OCI-LY7 (cell line): ENCODE measurements at regions not wholly inside any gene's neighbourhood (a gene's known extent, or its start where the extent isn't known, plus 50 kb on each side); places are given as distances from the start of the nearest gene placed in this dataset.

Source experiments
- BruUV-seq: library from RNA; stranded (reverse); fragments of 400-500 nt; replicated peaks from 2 replicates; lab custom pipeline; 2021; lab: Mats Ljungman, UMichigan
- CTCF ChIA-PET: fragments of 300-600 bp; sonication (Branson Sonifier 250); formaldehyde crosslinking; loops from one replicate; lab custom pipeline; 2022; ENCODE audit warnings: antibody characterized with exemption; ENCODE audit not compliant: unreplicated experiment; lab: Charles Lee
- POLR2A ChIA-PET: fragments of 300-600 bp; sonication (Branson Sonifier 250); formaldehyde crosslinking; loops from one replicate; lab custom pipeline; 2022; ENCODE audit warnings: antibody characterized with exemption; lab: Charles Lee
- DNase-seq: peaks from one replicate; pipeline ENCODE4 v3.0.0-alpha.2; 2015; ENCODE audit warnings: low spot score
- H2AFZ ChIP-seq: fragments of 200-600 bp; sonication (generic), shearing (Covaris generic); 2 replicates; pipeline ENCODE4 v1.6.1; 2014; ENCODE audit warnings: mild to moderate bottlenecking, antibody characterized with exemption, low read length, moderate library complexity
- H3K27ac ChIP-seq: fragments of 200-600 bp; sonication (generic); 2 replicates; pipeline ENCODE4 v1.5.1; 2014; ENCODE audit warnings: mixed run types, low read depth, mild to moderate bottlenecking, moderate library complexity, low read length, inconsistent platforms; ENCODE audit not compliant: poor library complexity, severe bottlenecking
- H3K36me3 ChIP-seq: fragments of 200-600 bp; sonication (generic); 2 replicates; pipeline ENCODE4 v1.6.1; 2014; ENCODE audit warnings: mild to moderate bottlenecking, antibody characterized with exemption, low read length, moderate library complexity, mixed read lengths; ENCODE audit not compliant: insufficient read depth
- H3K4me1 ChIP-seq: fragments of 200-600 bp; sonication (generic); 2 replicates; pipeline ENCODE4 v1.5.1; 2014; ENCODE audit warnings: mild to moderate bottlenecking, low read length; ENCODE audit not compliant: insufficient read depth, poor library complexity, severe bottlenecking
- H3K4me2 ChIP-seq: fragments of 200-600 bp; sonication (generic); 2 replicates; pipeline ENCODE4 v1.6.1; 2014; ENCODE audit warnings: mild to moderate bottlenecking, low read length
- H3K4me3 ChIP-seq: fragments of 200-600 bp; sonication (generic); 2 replicates; pipeline ENCODE4 v1.5.1; 2014; ENCODE audit warnings: mild to moderate bottlenecking, low read depth, low read length; ENCODE audit not compliant: poor library complexity, severe bottlenecking
- H3K79me2 ChIP-seq: fragments of 200-600 bp; sonication (generic); 2 replicates; pipeline ENCODE4 v1.6.1; 2016; ENCODE audit warnings: low read depth, mild to moderate bottlenecking, low read length, moderate library complexity, mixed read lengths; ENCODE audit not compliant: insufficient read depth
- H3K9me2 ChIP-seq: fragments of 200-600 bp; sonication (generic); 2 replicates; pipeline ENCODE4 v1.6.1; 2016; ENCODE audit warnings: mild to moderate bottlenecking, low read length, mixed read lengths; ENCODE audit not compliant: insufficient read depth
- H3K9me3 ChIP-seq: fragments of 200-600 bp; sonication (generic); 2 replicates; pipeline ENCODE4 v1.6.1; 2014; ENCODE audit warnings: mild to moderate bottlenecking, mixed run types, low read length, mixed read lengths
- H4K20me1 ChIP-seq: fragments of 200-600 bp; sonication (generic); 2 replicates; pipeline ENCODE4 v1.6.1; 2014; ENCODE audit warnings: mild to moderate bottlenecking, antibody characterized with exemption, low read length, moderate library complexity, mixed read lengths; ENCODE audit not compliant: insufficient read depth
- EZH2phosphoT487 ChIP-seq: fragments of 200-600 bp; sonication (generic); IDR thresholded peaks from 2 replicates; pipeline ENCODE4 v1.6.1; 2018; ENCODE audit warnings: low read depth, borderline replicate concordance, mild to moderate bottlenecking, mixed run types, antibody characterized with exemption, low read length, moderate library complexity, mixed read lengths
- intact Hi-C: fragments of 100-400 bp; cut with micrococcal nuclease; formaldehyde crosslinking; loops from one replicate; pipeline ENCODE4 v1.10.0; 2022; ENCODE audit not compliant: unreplicated experiment
- TF ChIP-seq, protein P1 (sequence below): fragments of 200-600 bp; sonication (generic); conservative IDR thresholded peaks from 2 replicates; pipeline ENCODE4 v1.5.1; 2014; ENCODE audit warnings: mild to moderate bottlenecking, antibody characterized with exemption, low read length, moderate library complexity, mixed read lengths

DNA sequence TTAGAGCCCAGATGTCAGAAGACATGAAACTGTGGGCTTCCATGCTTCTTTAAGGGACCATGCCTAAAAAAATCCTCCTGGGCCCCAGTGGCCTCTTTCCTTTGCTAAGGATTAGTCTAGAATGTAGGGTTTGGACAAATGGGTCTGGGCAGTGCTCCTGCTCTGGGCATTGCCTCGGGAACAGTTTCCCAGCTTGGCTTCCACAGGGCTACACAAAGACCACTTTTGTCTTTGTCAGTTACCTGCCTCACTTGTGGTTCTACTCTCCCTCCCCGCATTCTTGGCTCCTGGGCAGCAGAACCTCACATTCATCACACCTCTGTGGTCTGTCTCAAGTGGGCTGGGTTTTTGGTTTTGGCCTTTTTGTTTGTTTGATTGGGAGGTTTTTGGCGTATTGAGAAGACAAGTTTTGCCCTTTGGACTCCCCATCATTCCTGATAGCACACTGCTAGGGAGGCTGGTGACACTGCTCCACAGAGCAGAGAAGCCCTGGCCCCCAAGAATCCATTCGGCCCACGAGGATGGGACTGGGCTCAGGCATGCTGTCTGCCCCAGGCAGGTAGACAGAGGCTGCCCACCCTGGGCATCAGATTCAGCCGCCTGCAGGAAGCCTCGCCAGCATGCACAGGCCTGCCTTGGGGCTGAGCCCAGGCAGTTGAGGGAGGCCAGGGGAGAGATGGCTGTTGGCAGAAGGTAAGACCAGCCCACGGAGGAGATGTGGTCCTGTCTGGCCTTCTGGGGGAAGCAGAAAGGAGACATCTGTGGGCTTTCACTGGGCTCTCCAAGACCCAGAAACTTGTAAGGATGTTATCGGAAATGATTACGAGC is 343.7 kb downstream of the WDR11 start:
- Histone ChIP-seq H3K79me2 (no peaks in the 10 kb centered on the region), H3K9me3 (no peaks in the 10 kb centered on the region), H4K20me1 (no peaks in the 10 kb centered on the region), H3K4me2 (no peak overlapping the region), H2AFZ (no peak overlapping the region), H3K36me3 (no peaks in the 10 kb centered on the region), H3K4me3 (no peak overlapping the region), H3K4me1 (no peaks in the 10 kb centered on the region), H3K9me2 (no peaks in the 10 kb centered on the region), H3K27ac (no peak overlapping the region)
- DNase-seq = no peak
- ChIA-PET CTCF (no interaction called here), POLR2A (no interaction called here)
- TF ChIP-seq EZH2phosphoT487 = no peak
- TF ChIP-seq, protein P1, sequence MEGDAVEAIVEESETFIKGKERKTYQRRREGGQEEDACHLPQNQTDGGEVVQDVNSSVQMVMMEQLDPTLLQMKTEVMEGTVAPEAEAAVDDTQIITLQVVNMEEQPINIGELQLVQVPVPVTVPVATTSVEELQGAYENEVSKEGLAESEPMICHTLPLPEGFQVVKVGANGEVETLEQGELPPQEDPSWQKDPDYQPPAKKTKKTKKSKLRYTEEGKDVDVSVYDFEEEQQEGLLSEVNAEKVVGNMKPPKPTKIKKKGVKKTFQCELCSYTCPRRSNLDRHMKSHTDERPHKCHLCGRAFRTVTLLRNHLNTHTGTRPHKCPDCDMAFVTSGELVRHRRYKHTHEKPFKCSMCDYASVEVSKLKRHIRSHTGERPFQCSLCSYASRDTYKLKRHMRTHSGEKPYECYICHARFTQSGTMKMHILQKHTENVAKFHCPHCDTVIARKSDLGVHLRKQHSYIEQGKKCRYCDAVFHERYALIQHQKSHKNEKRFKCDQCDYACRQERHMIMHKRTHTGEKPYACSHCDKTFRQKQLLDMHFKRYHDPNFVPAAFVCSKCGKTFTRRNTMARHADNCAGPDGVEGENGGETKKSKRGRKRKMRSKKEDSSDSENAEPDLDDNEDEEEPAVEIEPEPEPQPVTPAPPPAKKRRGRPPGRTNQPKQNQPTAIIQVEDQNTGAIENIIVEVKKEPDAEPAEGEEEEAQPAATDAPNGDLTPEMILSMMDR = no peak
- intact Hi-C loops = no loop called here
- no TSS peak for BruUV-seq

DNA sequence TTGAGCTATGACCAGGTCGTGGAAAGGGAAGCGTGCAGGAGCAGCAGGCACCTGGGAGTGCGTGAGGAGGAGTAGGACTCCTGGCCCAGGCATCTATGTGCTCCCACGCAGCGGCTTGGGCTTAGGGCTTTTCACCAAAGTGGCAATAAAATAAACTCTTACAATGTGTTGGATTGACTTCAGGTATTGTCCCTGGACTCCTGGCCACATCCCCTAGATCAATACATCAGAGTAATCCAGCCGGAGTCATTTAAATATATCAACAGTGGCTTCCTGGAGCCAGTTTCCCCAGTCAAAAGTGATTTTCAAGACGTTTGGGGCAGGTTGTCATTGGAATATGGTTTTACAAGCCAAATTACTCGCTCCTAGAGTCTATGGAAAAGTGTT is 344.4 kb downstream of the WDR11 start:
- Histone ChIP-seq H3K4me3 (no peak overlapping the region), H3K36me3 (no peaks in the 10 kb centered on the region), H3K79me2 (no peaks in the 10 kb centered on the region), H3K9me2 (no peaks in the 10 kb centered on the region), H3K27ac (no peak overlapping the region), H2AFZ (no peak overlapping the region), H4K20me1 (no peaks in the 10 kb centered on the region), H3K4me1 (no peaks in the 10 kb centered on the region), H3K4me2 (no peak overlapping the region), H3K9me3 (no peaks in the 10 kb centered on the region)
- DNase-seq = no peak
- ChIA-PET CTCF (no interaction called here), POLR2A (no interaction called here)
- no TSS peak for BruUV-seq
- TF ChIP-seq, protein P1 = no peak
- no peak for TF ChIP-seq EZH2phosphoT487
- intact Hi-C loops = no loop called here

DNA sequence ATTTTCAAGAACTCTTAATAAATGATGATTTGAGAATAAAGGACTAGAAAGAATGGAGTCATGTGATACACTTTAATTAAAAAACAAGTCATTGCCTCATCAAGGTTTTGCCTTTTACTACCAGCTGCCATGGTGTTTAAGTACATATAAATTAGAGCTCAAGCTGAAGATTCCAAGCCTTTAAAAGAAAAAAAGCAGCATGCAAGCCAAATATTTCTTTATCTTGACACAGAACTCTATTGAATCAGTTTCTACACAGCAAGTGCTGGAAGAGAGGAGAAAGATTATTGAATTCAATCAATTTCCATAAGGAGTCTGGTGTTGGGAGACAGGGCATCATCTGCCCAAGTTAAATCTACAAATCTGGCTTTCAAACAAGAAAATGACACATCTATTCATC is 347.9 kb downstream of the WDR11 start:
- H3K4me3 ChIP-seq = no peak overlapping the region
- H3K4me1 ChIP-seq = no peaks in the 10 kb centered on the region
- H3K36me3 ChIP-seq = no peaks in the 10 kb centered on the region
- H3K27ac ChIP-seq = no peak overlapping the region
- DNase-seq = no peak
- POLR2A ChIA-PET = no interaction called here
- no peaks in the 10 kb centered on the region for H3K9me3 ChIP-seq
- BruUV-seq = no TSS peak
- H3K79me2 ChIP-seq = no peaks in the 10 kb centered on the region
- CTCF ChIA-PET = no interaction called here
- no peaks in the 10 kb centered on the region for H3K9me2 ChIP-seq
- intact Hi-C loops = no loop called here
- no peaks in the 10 kb centered on the region for H4K20me1 ChIP-seq
- H3K4me2 ChIP-seq = no peak overlapping the region
- no peak overlapping the region for H2AFZ ChIP-seq
- TF ChIP-seq EZH2phosphoT487 = no peak
- TF ChIP-seq, protein P1 = no peak
